SH-SY5Y (cell line): ENCODE measurements at regions not wholly inside any gene's neighbourhood (a gene's known extent, or its start where the extent isn't known, plus 50 kb on each side); places are given as distances from the start of the nearest gene placed in this dataset.

Source experiments
- GATA2 ChIP-seq: IDR thresholded peaks from 2 replicates; pipeline ENCODE4 v1.6.1; 2011; ENCODE audit warnings: mild to moderate bottlenecking, low read depth, low read length
- GATA3 ChIP-seq: IDR thresholded peaks from 2 replicates; pipeline ENCODE4 v1.6.1; 2011; ENCODE audit warnings: low read depth, mild to moderate bottlenecking, low read length, moderate library complexity

- TF ChIP-seq GATA3 (no peak), GATA2 (no peak)
These were observed 314.2 kb upstream of the CBLB start for GRCh38 chr3:106182950-106183511.
